Ishikawa (cell line): ENCODE measurements at regions not wholly inside any gene's neighbourhood (a gene's known extent, or its start where the extent isn't known, plus 50 kb on each side); places are given as distances from the start of the nearest gene placed in this dataset.

Experiments
- FOXM1 ChIP-seq: IDR thresholded peaks from 2 replicates; pipeline ENCODE4 v1.6.1; 2012; ENCODE audit warnings: low read depth, borderline replicate concordance
- RAD21 ChIP-seq: IDR thresholded peaks from 2 replicates; pipeline ENCODE4 v1.6.1; 2012; ENCODE audit warnings: low read depth

GRCh38 chr1:201612645-201613044 lies 73.7 kb downstream of the NAV1 start:
- TF ChIP-seq FOXM1 (no peak), RAD21 (no peak)
